COLO829 (cell line): ENCODE measurements at regions not wholly inside any gene's neighbourhood (a gene's known extent, or its start where the extent isn't known, plus 50 kb on each side); places are given as distances from the start of the nearest gene placed in this dataset.

Experiments used
- DNase-seq: peaks from one replicate; pipeline ENCODE4 v3.0.0; 2012; ENCODE audit warnings: low spot score

DNA sequence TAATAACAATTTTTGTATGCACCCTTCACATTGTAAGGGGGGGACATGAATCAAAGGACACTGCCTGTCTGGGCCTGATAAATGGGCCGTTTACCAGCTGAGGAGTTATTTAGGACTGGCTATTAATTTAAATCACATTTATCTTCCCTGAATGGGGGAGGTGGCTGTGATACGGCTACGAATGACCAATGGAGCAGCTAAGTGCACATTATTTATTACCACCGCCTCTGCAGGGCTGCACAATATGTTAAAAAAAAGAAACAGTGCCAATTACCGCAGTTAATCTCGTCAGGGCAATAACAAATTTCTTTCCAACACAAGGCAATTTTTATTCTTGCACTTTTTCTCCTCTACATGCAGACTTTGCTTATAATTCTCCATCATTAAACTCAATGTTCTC is 318.4 kb downstream of the IRX2 start:
- no peak for DNase-seq

DNA sequence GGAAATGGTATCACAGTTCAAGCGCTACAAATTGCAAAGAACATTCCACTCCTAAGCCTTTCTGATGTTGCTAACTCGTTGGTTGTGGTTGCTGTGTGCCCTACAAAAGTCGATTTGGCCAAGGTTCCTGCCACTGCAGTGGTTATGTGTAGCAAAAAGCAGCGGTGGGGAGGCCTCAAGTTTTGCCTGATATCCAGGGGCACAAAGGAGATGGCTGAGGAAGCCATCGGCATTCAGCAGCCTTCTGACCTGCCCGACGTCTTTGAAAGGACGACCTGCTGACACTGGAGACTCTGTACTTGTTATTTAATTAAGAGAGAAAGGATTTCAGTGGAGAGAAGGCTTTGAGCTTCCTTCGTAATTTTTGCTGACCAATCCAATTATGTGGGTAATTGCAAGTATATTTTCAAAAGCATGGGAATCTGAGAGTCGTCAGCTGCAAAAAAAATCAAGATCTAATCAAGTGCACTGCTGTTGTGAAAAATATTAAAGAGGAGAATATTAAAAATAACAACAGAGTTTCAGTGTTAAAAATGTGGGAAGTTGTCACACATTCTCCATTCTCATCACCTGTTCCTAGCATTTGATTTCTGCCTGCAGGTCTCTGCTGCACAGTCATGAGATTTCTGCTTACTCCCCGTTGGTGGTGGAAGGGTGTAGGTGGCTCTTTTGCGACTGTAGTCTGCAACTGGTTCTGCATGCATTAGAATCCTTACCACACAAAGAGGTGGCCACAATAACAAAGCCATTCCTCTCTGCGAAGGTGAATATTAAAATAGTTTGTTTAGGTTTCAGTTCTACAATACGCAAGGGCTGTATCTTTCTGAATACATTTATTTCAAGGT is 319.2 kb downstream of the IRX2 start:
- DNase-seq = no peak

DNA sequence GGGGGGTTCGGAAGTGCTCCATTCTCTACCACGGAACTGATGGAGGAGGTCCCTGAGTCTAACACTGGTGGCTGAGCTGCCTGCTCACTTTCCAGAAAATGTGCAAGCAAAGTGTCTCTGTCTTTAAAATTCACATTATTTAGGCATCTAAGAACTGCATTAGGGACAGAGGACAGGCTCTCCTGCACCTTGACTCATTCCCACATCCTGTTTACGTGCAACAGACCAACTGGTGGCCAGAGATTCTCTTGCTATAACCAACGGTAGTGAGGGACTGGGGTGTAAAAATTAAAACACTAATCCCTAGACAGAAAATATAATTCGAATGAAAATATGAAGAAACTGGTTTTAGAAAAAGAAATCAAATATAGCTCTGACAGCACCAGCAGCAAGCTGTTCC is 320.9 kb downstream of the IRX2 start:
- no peak for DNase-seq

DNA sequence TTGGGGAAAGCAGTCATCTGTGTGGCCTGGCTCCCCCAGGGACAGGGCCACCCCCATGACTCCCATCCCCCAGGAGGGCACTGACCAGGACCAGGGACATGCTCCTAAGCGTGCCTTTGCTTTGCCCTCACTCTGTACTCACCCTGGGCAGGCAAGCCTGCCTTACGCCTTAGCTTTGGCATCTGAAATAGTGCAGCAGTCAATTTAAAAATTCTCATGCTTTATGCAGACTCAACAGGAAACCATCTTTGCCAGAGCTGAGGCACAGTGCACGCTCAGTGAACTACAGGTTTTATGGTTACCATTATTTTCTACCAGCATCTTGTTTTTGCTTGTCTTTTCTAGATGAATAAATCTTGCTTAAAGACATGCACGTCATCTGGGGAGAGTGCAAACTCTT is 323.5 kb downstream of the IRX2 start:
- DNase-seq = no peak

DNA sequence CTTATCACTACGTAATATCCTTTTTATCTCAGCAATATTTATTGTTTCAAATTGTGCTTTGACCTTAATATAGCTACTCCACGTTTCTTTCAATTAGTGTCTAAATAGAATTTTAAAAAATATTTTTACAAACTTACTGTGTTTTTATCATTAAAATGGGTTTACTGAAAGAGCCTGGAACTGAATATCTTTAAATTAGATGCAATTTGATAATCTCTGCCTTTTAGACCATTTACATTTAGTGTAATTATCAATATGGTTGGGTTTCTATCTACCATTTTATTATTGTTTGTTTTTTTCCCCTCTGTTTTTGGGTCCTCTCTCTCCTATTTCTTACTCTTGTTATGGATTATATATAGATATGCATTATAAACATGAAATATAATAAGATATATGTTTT is 327.8 kb downstream of the IRX2 start:
- DNase-seq = no peak

DNA sequence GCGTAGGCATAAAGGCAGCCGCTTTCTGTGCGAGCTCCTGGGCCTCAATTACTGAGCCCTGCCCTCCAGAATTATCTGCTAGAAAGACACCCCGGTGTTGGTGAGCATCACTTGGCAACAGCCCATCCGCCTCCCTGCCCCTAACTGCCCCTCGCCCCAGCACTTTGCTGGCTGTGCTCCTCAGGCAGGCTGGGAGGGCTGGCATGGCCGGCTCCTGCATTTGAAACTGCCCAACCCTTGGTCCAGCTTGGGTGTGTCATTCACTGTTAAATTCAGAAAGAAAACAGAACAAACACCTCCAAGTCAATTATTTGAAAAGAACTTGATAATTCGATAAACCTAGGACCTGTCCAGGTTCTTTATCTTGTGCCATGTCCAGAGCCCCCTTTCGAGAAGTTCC is 334.2 kb downstream of the IRX2 start:
- no peak for DNase-seq

DNA sequence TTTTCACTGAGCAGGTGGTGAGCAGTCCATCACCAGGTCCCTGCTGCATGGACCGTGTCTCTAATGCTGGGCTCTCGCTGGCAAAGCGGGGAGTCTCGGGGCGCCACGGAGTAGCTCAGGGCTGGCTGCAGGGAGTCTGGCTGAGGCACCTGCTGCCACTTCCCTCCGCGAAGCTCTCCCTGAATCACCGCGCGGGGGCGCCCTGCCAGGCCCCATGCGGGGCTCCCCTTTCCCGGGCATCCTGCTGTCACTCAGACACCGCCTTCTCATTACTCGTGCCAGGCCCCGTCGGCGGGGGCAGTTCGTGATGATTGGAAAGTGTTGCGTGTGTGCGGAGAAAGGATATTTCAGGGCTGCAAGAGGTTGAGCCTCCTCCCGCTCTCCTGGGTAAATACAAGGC is 335.8 kb downstream of the IRX2 start:
- DNase-seq = no peak

DNA sequence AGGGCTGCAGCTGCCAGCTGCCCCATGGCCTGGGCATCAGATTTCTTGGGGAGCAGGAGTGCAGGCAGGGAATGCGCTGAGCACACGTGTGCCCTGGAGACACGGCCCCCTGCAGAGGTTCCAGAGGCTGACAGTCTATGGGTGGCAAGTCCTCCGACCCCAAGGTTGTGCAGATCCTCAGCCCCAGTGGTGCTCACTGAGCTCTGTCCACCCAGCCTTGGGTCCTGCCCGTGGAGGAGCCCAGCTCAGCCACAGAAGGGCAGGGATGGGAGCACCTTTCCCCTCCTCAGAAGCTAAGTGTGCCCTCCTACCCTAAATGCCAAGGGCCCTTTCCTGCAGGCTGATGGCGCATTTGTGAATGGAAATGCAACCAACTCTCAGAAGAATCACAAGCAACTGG is 341.0 kb downstream of the IRX2 start:
- DNase-seq = no peak

DNA sequence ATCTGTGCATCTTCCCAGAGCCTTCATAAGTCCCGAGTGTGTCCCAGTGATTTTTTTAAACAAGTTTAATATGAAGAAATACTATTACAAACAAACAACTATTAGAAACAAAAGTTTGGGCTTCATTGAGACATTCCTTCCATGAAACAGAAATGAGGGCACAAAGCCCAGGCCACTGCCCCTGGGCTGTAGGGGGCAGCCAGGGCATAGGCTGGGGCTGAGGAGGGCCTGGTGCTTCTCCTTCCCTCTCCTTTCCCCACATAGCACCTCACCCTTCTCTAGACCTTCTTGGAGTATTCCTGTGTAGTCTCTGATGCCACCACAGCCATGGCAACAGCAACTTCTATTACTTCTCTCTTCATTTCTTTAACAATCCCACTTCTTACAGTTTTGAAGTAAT is 348.2 kb downstream of the IRX2 start:
- DNase-seq = no peak

DNA sequence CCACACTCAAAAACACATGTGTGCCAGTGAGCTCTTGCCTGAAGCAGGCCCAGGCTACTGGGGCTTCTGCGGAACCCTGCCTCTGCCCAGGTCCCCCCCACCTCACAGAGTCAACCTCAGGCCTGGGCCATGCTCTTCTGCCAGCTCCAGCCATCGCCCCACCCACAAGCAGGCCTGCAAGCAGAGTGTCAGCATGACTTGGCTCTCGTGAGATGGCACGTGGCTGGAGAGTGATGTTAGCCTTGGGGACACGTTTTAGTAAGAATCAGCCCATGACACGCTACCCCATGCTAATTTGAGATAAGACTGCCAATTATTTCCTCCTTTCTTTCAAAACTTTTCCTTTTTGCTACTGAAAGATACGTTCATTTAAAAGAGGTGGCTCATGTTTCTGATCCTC is 351.7 kb downstream of the IRX2 start:
- no peak for DNase-seq

DNA sequence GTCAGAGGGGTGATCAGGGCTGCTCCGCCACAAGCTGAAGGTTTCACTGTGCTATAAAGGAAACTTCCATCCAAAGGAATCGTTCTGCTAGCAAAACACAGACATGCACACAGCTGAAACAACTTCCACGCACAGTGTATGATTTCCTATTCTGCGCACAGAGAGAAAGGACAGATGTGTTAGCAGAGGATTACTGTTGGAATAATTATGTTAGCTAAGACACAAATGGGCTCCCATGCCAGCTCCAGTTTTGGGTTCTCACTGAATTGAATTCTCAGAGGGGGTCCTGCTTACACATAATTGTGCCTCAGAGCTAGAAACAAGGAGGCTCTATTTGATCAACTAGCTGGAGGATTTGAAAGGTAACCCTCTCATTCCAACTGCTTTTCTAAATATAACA is 352.4 kb downstream of the IRX2 start:
- DNase-seq = no peak

DNA sequence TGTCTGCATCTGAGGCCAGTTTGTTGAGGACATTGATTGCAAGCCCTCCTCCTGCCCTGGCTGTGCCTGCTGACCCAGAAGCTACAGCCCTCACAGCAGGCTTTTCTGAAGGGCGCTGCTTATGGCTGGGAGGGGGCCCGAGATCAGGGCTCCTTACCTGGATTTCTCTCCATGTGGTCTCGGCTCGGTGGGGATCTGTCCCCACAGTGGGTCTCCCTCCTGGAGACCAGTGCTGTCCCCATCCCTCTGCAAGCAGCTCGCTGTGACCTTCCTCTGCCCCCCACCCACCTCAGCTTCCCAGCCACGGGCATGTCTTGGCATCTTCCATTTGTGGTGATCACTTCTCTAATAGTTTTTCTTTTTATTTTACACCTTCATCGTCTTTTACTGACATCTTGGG is 357.9 kb downstream of the IRX2 start:
- DNase-seq = no peak

DNA sequence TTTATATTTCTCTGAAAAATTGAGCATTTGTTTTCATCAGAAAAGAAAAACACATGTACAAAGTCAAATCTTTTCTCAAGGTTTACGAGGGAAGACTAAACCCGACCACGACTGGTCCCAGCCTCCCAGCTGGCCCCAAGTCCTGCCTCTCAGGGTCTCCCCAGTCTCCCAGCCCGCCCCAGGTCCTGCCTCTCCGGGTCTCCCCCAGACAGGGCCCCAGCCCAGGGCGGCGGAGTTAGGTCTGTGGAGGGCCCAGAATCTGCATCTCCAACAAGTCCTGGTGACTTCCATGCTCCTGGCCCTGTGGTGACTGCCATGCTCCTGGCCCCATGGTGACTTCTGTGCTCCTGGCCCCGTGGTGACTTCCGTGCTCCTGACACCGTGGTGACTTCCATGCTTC is 359.9 kb downstream of the IRX2 start:
- no peak for DNase-seq

DNA sequence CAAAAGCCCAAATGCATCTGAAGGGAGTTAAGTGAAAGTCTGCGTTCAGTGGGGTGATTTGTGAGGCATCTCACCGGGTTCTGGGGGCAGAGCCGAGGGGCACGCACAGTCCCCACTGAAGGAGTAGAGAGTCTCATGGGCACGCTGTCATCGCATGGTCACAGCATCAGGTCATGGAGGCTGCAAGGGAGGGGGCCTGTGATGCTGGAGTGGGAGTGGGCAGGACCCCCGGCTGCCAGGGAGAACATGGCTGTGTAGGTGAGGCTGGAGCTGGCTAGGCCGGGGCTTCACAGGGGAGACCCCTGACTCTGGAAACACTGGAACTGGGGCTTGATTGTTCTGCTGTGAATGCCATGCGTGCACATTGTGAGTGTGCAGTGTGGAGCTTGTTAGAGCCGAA is 360.5 kb downstream of the IRX2 start:
- DNase-seq = no peak

DNA sequence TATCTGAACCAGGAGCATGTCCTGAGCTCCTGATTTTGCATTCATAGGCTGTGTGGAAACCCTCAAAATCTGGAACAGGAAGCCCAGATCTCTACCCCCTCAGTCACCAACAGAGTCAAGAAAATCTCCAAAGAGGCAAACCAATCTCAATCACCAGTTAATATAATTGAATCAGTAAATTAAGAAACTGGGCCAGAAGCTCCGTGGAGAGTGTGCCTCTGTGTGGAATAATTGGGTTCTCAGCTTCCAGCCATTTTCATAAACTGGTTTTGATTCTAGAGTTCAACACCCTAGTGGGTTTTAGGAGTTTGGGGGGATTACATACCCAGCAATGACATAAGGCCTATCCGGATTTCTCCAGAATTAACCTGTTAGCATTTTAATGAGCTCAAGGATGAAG is 362.9 kb downstream of the IRX2 start:
- no peak for DNase-seq

DNA sequence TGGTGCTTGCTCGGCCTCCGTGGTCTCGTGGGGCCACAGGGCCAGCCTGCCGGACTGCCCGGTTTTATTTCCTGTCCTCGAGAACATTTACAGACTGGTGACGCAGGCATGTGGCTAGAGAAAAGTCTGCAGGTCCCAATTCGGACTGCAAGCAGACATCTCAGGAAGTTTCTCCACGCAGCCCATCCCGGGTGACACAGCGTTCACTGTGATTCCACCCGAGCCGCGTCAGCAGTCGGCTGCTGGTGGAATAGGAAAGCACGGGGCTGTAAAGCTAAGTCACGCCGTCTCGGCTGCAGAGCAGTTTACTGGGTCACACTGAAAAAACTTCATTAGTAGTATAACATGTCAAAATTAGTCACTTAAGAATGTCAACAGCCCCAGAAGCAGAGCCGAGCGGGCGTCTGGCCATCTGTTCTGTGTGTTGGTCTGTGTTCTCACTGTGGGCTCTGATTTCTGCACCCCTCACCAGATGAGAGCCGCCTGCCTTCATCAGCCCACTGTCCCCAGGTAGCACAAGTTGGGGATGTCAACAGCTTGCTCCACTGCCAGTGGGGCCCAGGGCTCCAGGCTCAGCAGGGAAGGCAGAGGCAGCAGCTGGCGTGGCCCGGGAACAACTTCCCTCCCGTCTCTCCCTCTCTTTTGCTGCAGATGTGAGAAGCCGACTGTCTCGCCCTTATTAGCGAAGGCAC is 363.7 kb downstream of the IRX2 start:
- no peak for DNase-seq

DNA sequence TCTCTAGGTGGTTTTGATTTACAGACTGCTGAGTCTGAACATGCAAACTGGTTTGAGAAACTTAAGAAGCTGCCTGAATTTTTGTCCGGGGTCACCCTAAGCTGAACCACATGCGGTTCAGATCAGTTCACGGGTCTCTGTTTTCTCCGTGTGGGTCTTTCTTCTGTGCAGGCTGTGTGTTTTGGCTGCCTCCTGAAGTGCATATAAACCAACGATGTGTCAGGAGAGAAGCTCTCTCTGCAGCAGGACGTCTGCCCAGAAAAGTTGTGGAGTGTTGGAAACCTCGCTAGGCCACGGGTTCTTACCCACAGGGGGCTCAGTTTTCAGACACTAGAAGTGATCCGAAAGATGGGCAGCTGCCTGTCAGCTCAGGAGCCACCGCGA is 364.2 kb downstream of the IRX2 start:
- DNase-seq = no peak

DNA sequence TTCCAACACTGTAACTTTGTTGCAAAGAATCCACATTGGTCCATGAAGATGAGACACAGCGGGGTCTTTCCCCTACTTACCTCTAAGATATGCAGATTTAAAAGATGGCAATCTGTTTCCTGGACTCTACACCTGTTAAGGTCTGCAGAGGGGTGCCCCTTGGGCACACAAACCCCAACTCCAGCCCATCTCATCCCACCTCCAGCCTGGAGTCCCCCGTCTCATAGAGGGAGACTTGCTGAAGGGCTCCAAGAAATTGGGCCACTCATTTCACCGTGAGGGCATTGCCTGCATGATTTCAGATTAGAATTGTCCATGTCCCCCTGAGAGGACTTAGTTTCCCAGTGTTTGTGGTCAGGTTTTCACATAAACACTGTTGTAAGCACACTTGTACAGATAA is 365.7 kb downstream of the IRX2 start:
- DNase-seq = no peak

DNA sequence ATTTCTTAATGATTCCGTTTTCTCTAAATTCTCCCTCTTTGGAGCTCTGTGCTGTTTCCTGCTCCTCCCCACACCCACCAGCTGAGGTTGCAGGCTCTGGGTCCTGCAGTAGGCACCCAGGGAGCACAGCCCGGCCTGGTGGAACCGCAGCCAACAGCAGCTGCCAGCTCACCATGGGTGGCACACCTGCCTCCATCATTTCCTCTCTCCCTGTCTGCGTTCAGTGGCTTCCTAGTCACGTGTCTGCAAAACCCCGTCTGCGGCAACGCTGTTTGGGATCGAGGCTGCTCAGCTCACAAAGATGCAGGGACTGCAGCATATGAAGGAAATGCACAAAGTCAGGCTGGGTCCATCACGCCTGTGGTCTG is 367.8 kb downstream of the IRX2 start:
- no peak for DNase-seq

DNA sequence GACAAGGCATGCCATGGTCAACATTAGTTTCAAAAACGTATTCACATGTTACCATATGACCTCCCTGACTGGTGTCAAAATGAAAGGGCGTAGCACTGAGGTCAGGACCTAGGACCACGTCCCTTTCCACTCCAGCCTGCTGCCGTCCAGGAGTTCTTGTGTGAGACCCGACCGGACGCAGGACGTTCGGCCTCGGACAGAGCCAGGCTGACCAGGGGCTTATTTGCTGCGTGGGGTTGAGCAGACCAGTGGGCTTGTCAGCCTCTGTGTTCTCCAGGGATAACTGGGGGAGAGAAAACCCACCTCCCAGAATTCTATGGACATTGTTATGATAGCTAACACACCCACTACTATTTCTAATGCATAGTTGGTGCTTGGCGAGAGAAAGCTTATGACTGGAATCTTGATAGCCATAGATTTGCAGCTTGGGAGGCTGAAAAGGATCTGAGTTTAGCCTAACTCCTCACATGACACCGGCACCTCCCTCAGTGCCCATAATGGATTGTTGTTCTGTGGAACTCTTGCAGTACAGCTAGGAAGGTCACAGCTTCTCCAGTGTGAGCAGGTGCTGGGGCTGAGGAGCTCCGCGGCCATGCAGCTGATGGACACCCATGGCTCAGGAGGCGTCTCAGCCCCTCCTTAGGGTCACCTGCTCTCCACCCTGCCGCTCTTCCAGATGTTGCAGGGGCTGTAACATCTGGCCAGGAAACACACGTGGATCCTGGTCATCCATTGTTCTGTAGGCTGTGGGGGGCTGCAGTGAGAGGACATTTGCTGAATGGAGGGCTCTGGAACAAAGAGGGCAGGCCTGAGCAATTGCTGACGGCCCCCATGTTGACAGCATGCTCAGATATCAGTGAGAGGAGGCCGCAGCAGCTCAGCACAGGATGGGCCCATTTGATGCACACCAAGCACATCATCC is 368.4 kb downstream of the IRX2 start:
- DNase-seq = no peak

DNA sequence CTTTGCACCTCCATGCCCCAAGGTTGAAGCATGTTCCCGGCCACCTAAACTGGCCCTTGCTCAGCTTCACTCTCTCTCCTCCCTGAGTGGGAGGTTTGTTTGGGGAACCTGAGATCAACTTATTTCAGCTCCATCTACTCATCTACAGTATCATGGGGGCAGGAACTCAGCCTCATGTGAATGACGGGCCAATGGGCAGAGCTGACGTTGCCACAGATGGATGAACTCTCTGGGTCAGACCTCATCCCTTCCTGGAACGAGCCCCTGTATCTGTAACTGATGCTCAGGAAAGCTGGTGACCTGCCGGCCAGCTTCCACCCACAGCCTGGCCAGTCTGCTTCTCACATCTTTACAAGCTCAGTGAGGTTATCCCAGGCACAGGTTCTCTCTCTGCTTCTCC is 369.6 kb downstream of the IRX2 start:
- DNase-seq = no peak

DNA sequence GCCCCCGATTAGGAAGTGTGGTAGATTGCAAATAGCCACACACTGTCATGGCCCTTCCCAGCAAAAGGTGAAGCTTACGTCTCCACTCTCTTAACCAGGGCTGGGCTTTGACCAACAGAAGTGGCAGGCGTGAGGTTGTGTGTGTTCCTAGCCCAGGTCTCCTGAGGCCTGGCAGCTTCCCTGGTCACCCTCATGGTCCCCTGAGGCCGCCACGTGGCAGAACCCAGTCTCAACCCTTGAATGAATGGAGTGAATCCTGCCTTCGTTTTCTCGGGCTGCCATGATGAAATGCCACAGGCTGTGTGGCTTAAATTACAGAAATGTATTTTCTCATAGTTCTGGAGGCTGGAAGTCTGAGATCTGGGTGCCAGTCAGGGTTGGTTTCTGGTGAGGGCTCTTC is 370.4 kb downstream of the IRX2 start:
- no peak for DNase-seq

DNA sequence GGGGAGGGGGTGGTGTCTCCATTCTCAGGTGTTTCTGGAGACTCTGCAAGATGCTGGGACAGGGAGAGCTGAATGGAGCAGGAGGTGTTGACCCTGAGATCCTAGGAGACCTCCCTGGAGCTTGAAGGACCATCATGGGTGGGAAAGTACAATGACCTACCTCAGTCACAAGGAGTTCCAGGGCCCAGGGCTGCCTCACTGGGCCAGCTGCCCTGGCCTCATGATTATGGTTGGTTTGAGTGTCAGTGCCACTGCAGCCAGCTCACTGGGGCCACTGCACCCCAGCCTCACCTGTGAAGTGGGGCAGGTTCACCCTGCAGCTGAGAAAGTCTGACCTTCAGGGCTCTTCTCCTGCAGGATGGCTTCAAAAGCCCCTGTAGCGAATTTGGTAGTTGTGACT is 372.5 kb downstream of the IRX2 start:
- DNase-seq = no peak
